Kidney (tissue), 13 donors: ENCODE measurements at regions not wholly inside any gene's neighbourhood (a gene's known extent, or its start where the extent isn't known, plus 50 kb on each side); places are given as distances from the start of the nearest gene placed in this dataset.
"Not testable (repeated sequence)": the region's sequence is repeated elsewhere in the genome, so short reads cannot be mapped to it uniquely, and the experiment has no call there.

ENCODE experiments used
- DNase-seq, 5 donors: peaks; one replicate each; pipeline ENCODE4 v3.0.0-alpha.2; 2013 to 2020
- FAIRE-seq: peaks from 2 replicates; lab custom pipeline; 2012; peaks lifted over from hg19 to GRCh38; lab: Jason Lieb, UNC
- H3K27ac ChIP-seq, 2 donors: one replicate each; pipeline ENCODE4 v1.7.0; 2013; ENCODE audit warnings: low read depth in 2 of 2, low read length in 2 of 2, inconsistent platforms in 1 of 2
- H3K27me3 ChIP-seq: one replicate; pipeline ENCODE4 v1.7.1; 2013; ENCODE audit warnings: low read length, inconsistent platforms; ENCODE audit not compliant: control insufficient read depth, insufficient read depth
- H3K36me3 ChIP-seq, 3 donors: one replicate each; pipeline versions ENCODE4 v1.7.0 to v1.7.1; 2013; ENCODE audit warnings: low read length in 3 of 3, control low read depth in 1 of 3, inconsistent platforms in 1 of 3; ENCODE audit not compliant: insufficient read depth in 3 of 3, control insufficient read depth in 2 of 3
- H3K4me1 ChIP-seq, 3 donors: one replicate each; pipeline versions ENCODE4 v1.7.0 to v1.7.1; 2013; ENCODE audit warnings: low read length in 3 of 3, inconsistent platforms in 1 of 3, low read depth in 1 of 3; ENCODE audit not compliant: control insufficient read depth in 2 of 3, insufficient read depth in 2 of 3
- H3K4me3 ChIP-seq, 3 donors: one replicate each; pipeline versions ENCODE4 v1.7.0 to v1.8.1; 2013; ENCODE audit warnings: low read length in 3 of 3, control low read depth in 1 of 3, inconsistent platforms in 1 of 3
- H3K9ac ChIP-seq, 3 donors: one replicate each; pipeline versions ENCODE4 v1.7.0 to v1.7.1; 2013; ENCODE audit warnings: low read length in 3 of 3, control low read depth in 1 of 3, inconsistent platforms in 1 of 3
- H3K9me3 ChIP-seq, 3 donors: one replicate each; pipeline versions ENCODE4 v1.7.0 to v1.7.1; 2013; ENCODE audit warnings: low read length in 3 of 3, control low read depth in 1 of 3, inconsistent platforms in 1 of 3; ENCODE audit not compliant: control insufficient read depth in 2 of 3, insufficient read depth in 1 of 3
- CTCF ChIP-seq: IDR thresholded peaks from 3 replicates; pipeline ENCODE4 v1.5.1; 2012; ENCODE audit warnings: mild to moderate bottlenecking, moderate library complexity, borderline replicate concordance; ENCODE audit not compliant: insufficient read depth; ENCODE audit errors: extremely low read depth
- intact Hi-C: fragments of 100-400 bp; cut with DNase I; formaldehyde crosslinking; loops from one replicate; pipeline ENCODE4 v1.11.1; 2022
- donor health status: control.
- donor health status: control.
- donor health status: control.
- donor health status: control.
- donor health status: control.
- donor health status: DM: yes; HTN: yes; CAD: no.
- donor health status: Normal renal cell carcinoma (clear cell type).

GRCh38 chr2:87401726-87402345, 346.1 kb upstream of the PLGLB2 start:
- DNase-seq: peak in 1 of 5 donors; percentile 40
- no peak for FAIRE-seq
- intact Hi-C loops: no loop called here

GRCh38 chr2:87403893-87404175, 344.1 kb upstream of the PLGLB2 start:
- no peak overlapping the region for H3K27ac ChIP-seq
- no peak for TF ChIP-seq CTCF
- H3K4me1 ChIP-seq: no peaks in the 10 kb centered on the region
- no peak overlapping the region for H3K9ac ChIP-seq
- FAIRE-seq (no peak), DNase-seq (no peak)
- intact Hi-C loops: no loop called here
- no peaks in the 10 kb centered on the region for H3K36me3 ChIP-seq
- H3K9me3 ChIP-seq: no peaks in the 10 kb centered on the region
- H3K27me3 ChIP-seq: no peaks in the 10 kb centered on the region
- H3K4me3 ChIP-seq: no peak overlapping the region

More at GRCh38 chr2:87401726-87402345, 346.1 kb upstream of the PLGLB2 start:
- Histone ChIP-seq H3K9ac (no peak overlapping the region), H3K9me3 (no peaks in the 10 kb centered on the region), H3K36me3 (no peaks in the 10 kb centered on the region), H3K27ac (no peak overlapping the region), H3K4me1 (no peaks in the 10 kb centered on the region), H3K27me3 (no peaks in the 10 kb centered on the region), H3K4me3 (no peak overlapping the region)
- no peak for TF ChIP-seq CTCF

GRCh38 chr2:87404411-87405255, 343.3 kb upstream of the PLGLB2 start:
- intact Hi-C loops, H3K4me1 ChIP-seq, H3K9ac ChIP-seq, H3K4me3 ChIP-seq, H3K27ac ChIP-seq, H3K27me3 ChIP-seq, H3K9me3 ChIP-seq, FAIRE-seq, H3K36me3 ChIP-seq: not testable (repeated sequence)
- peak in 1 of 5 donors; percentile 49 for DNase-seq

GRCh38 chr2:87405531-87406216, 342.2 kb upstream of the PLGLB2 start:
- H3K9me3 ChIP-seq, H3K4me3 ChIP-seq, H3K27me3 ChIP-seq, H3K27ac ChIP-seq, intact Hi-C loops, FAIRE-seq, H3K4me1 ChIP-seq, H3K36me3 ChIP-seq, H3K9ac ChIP-seq: not testable (repeated sequence)
- DNase-seq: peak in 1 of 5 donors; percentile 69

GRCh38 chr2:87406406-87407175, 341.3 kb upstream of the PLGLB2 start:
- H3K36me3 ChIP-seq, H3K27me3 ChIP-seq, H3K4me3 ChIP-seq, H3K9me3 ChIP-seq, H3K4me1 ChIP-seq, FAIRE-seq, H3K9ac ChIP-seq, intact Hi-C loops, H3K27ac ChIP-seq: not testable (repeated sequence)
- peak in 2 of 5 donors; percentile 30 to 74 for DNase-seq

GRCh38 chr2:87409601-87410000, 338.3 kb upstream of the PLGLB2 start:
- intact Hi-C loops, H3K27me3 ChIP-seq, H3K4me3 ChIP-seq, H3K9ac ChIP-seq, H3K4me1 ChIP-seq, H3K9me3 ChIP-seq, FAIRE-seq, H3K27ac ChIP-seq, DNase-seq, H3K36me3 ChIP-seq: not testable (repeated sequence)
